Thyroid gland (tissue), 4 donors: ENCODE measurements at regions not wholly inside any gene's neighbourhood (a gene's known extent, or its start where the extent isn't known, plus 50 kb on each side); places are given as distances from the start of the nearest gene placed in this dataset.

ENCODE experiments used
- DNase-seq, 2 donors: peaks; one replicate each; pipeline ENCODE4 v3.0.0-alpha.2; 2019
- H3K27ac ChIP-seq, 3 donors: fragments of 200-600 bp; sonication (generic); 1 replicate in 2 of 3; 2 replicates in 1 of 3; pipeline ENCODE4 v1.5.1; 2016 to 2019; ENCODE audit warnings: mild to moderate bottlenecking in 1 of 3, moderate library complexity in 1 of 3
- H3K27me3 ChIP-seq: fragments of 200-600 bp; sonication (generic); one replicate; pipeline ENCODE4 v1.5.1; 2019
- H3K36me3 ChIP-seq, 2 donors: fragments of 200-600 bp; sonication (generic); one replicate each; pipeline ENCODE4 v1.5.1; 2016 to 2019
- H3K4me1 ChIP-seq, 2 donors: fragments of 200-600 bp; sonication (generic); one replicate each; pipeline ENCODE4 v1.5.1; 2017 to 2019
- H3K4me3 ChIP-seq, 3 donors: fragments of 200-600 bp; sonication (generic); replicated peaks in 1 of 3; 1 replicate in 2 of 3; 2 replicates in 1 of 3; pipeline ENCODE4 v1.5.1; 2016; ENCODE audit warnings: mild to moderate bottlenecking in 1 of 3
- H3K9me3 ChIP-seq: fragments of 200-600 bp; sonication (generic); one replicate; pipeline ENCODE4 v1.5.1; 2017
- POLR2A ChIP-seq, 2 donors: fragments of 450-650 bp; IDR thresholded peaks; one replicate each; pipeline ENCODE4 v1.6.1; 2017; ENCODE audit warnings: antibody characterized with exemption in 2 of 2, mild to moderate bottlenecking in 2 of 2, moderate library complexity in 1 of 2
- WGBS, 2 donors: methylation state at CpG; one replicate each; pipeline ENCODE4 v1.1.5; 2017; 5-methylcytosine and 5-hydroxymethylcytosine counted together
- intact Hi-C: fragments of 100-400 bp; cut with DNase I; formaldehyde crosslinking; loops from one replicate; pipeline ENCODE4 v1.15.1; 2023
- TF ChIP-seq, protein P1 (sequence below), 6 experiments: fragments of 200-600 bp in 3 of 6; fragments of 450-650 bp in 3 of 6; sonication (generic) in 3 of 6; IDR thresholded peaks; one replicate each; pipeline ENCODE4 v1.5.1; 2016 to 2019; ENCODE audit warnings: antibody characterized with exemption in 6 of 6, mild to moderate bottlenecking in 2 of 6, inconsistent platforms in 1 of 6, moderate library complexity in 1 of 6

DNA sequence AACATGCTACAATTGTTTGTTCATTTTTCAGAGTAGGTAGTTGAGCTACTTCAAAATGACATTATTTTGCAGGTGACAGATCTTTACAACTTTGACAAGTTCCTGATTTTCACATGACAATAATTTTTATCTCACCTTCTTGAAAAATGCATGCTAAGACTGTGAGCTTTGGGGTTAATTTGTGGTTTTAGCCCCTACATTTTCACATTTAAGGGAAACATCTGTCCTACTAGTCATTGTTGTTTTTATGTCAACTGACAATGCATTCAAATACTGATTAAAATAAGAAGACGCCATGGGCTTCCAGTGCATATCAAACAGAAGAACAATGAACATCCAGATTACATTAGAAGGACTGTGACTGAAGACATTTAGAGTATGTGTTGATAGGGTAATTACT is 1470.8 kb upstream of the TENM4 start:
- no peaks in the 10 kb centered on the region for H3K4me1 ChIP-seq
- no peaks in the 10 kb centered on the region for H3K27me3 ChIP-seq
- TF ChIP-seq, protein P1, sequence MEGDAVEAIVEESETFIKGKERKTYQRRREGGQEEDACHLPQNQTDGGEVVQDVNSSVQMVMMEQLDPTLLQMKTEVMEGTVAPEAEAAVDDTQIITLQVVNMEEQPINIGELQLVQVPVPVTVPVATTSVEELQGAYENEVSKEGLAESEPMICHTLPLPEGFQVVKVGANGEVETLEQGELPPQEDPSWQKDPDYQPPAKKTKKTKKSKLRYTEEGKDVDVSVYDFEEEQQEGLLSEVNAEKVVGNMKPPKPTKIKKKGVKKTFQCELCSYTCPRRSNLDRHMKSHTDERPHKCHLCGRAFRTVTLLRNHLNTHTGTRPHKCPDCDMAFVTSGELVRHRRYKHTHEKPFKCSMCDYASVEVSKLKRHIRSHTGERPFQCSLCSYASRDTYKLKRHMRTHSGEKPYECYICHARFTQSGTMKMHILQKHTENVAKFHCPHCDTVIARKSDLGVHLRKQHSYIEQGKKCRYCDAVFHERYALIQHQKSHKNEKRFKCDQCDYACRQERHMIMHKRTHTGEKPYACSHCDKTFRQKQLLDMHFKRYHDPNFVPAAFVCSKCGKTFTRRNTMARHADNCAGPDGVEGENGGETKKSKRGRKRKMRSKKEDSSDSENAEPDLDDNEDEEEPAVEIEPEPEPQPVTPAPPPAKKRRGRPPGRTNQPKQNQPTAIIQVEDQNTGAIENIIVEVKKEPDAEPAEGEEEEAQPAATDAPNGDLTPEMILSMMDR (IDR thresholded peaks at IDR 0.05): no peak
- TF ChIP-seq POLR2A (IDR thresholded peaks at IDR 0.05): no peak
- no peak overlapping the region for H3K27ac ChIP-seq
- H3K36me3 ChIP-seq: no peaks in the 10 kb centered on the region
- 61 to 73% methylated on average over 1 of the region's 1 CpG for WGBS, 2 donors
- H3K4me3 ChIP-seq: no peak overlapping the region
- no peaks in the 10 kb centered on the region for H3K9me3 ChIP-seq
- no peak for DNase-seq
- intact Hi-C loops: no loop called here

DNA sequence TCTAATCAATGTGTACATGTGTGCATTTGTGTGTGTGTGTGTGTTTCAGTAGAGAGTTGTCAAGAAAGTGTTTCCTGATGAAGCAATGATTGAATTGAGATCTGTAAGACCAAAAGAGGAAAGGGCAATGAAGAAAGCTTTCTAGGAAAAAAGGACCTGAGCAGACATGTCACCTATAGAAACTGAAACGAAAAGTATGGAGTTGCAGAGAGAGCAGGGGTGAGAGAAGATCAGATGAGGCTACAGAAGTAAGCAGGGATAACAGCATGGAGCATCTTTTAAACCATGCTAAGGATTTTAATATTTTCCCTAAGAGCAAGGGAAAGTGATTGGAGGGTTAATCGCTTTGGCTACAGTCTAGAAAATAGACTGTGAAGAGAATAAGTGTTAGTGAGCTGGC is 1459.4 kb upstream of the TENM4 start:
- TF ChIP-seq POLR2A (IDR thresholded peaks at IDR 0.05): no peak
- TF ChIP-seq, protein P1 (IDR thresholded peaks at IDR 0.05): no peak
- intact Hi-C loops: no loop called here
- no peak overlapping the region for H3K4me3 ChIP-seq
- no peaks in the 10 kb centered on the region for H3K36me3 ChIP-seq
- H3K27me3 ChIP-seq: no peaks in the 10 kb centered on the region
- H3K27ac ChIP-seq: no peak overlapping the region
- WGBS, 2 donors: 82 to 83% methylated on average over 2 of the region's 2 CpGs
- no peaks in the 10 kb centered on the region for H3K4me1 ChIP-seq
- no peaks in the 10 kb centered on the region for H3K9me3 ChIP-seq
- DNase-seq: no peak

DNA sequence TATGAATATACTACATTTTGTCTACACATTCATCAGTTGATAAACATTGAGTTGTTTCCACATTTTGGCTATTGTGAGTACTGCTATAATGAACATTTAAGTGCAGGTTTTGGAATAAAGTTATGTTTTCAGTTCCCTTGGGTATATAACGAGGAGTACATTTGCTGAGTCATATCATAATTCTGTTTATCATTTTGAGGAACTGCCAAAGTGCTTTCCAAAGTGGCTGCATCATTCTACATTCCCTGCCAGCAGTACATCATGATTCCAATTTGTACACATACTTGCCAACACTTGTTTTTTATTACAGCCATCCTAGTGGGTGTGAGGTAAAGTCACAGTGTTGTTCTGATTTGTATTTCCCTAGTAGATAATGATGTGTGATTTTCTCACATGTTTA is 1458.6 kb upstream of the TENM4 start:
- H3K36me3 ChIP-seq: no peaks in the 10 kb centered on the region
- H3K4me1 ChIP-seq: no peaks in the 10 kb centered on the region
- 49 to 68% methylated on average over 1 of the region's 1 CpG for WGBS, 2 donors
- H3K27ac ChIP-seq: no peak overlapping the region
- intact Hi-C loops: no loop called here
- no peak for TF ChIP-seq POLR2A (IDR thresholded peaks at IDR 0.05)
- TF ChIP-seq, protein P1 (IDR thresholded peaks at IDR 0.05): no peak
- H3K27me3 ChIP-seq: no peaks in the 10 kb centered on the region
- H3K4me3 ChIP-seq: no peak overlapping the region
- H3K9me3 ChIP-seq: no peaks in the 10 kb centered on the region
- DNase-seq: no peak

DNA sequence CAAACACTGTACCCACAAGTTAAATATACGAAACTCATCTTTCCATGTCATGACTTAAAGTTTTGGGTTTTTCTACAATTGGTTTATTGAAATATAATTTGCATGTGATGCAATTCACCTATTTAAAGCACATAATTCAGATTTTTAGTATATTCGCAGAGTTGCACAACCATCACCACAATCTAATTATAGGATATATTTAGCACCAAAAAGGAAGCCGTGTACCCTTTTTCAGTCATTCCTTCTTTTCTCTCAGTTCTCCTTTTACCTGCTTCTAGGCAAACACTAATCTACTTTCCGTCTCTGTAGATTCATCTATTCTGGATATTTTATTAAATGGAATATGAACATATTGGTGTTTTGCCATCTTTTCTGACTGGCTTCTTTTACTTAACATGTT is 1458.1 kb upstream of the TENM4 start:
- no peak for DNase-seq
- H3K9me3 ChIP-seq: no peaks in the 10 kb centered on the region
- no peaks in the 10 kb centered on the region for H3K4me1 ChIP-seq
- no peak overlapping the region for H3K4me3 ChIP-seq
- TF ChIP-seq, protein P1 (IDR thresholded peaks at IDR 0.05): no peak
- TF ChIP-seq POLR2A (IDR thresholded peaks at IDR 0.05): no peak
- intact Hi-C loops: no loop called here
- H3K27ac ChIP-seq: no peak overlapping the region
- H3K27me3 ChIP-seq: no peaks in the 10 kb centered on the region
- WGBS, 2 donors: 87% methylated on average over 4 of the region's 4 CpGs
- H3K36me3 ChIP-seq: no peaks in the 10 kb centered on the region

DNA sequence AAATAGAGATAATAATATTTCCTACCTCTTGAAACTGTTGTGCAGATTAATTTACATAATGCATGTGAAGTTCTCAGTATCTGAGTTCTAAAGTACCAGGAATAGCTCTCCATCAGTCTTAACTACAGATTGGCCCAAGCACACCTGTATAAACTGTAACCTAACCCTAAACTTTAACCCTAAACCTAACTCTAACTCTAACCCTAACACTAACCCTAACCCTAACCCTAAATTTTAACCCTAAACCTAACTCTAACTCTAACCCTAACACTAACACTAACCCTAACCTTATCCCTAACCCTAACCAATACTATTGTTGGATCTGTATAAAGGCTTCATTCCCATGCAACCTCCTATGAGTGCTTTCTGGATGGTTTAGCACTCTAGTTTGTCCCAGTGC is 1445.9 kb upstream of the TENM4 start:
- H3K36me3 ChIP-seq: no peaks in the 10 kb centered on the region
- no peaks in the 10 kb centered on the region for H3K27me3 ChIP-seq
- TF ChIP-seq, protein P1 (IDR thresholded peaks at IDR 0.05): no peak
- no peak for TF ChIP-seq POLR2A (IDR thresholded peaks at IDR 0.05)
- no peak for DNase-seq
- H3K9me3 ChIP-seq: no peaks in the 10 kb centered on the region
- no peak overlapping the region for H3K4me3 ChIP-seq
- no peaks in the 10 kb centered on the region for H3K4me1 ChIP-seq
- intact Hi-C loops: no loop called here
- no peak overlapping the region for H3K27ac ChIP-seq
